ENCODE measurements at regions not wholly inside any gene's neighbourhood (a gene's known extent, or its start where the extent isn't known, plus 50 kb on each side); places are given as distances from the start of the nearest gene placed in this dataset.

GRCh38 chr6:1081551-1082284 is 230.2 kb upstream of the FOXQ1 start:
- no peak for DNase-seq

GRCh38 chr6:1080453-1081337 is 231.2 kb upstream of the FOXQ1 start:
- DNase-seq = no peak

GRCh38 chr6:1079525-1079924 is 232.4 kb upstream of the FOXQ1 start:
- DNase-seq = no peak

GRCh38 chr6:1077478-1078416 is 234.2 kb upstream of the FOXQ1 start:
- no peak for DNase-seq

- no peak for DNase-seq
Measured at GRCh38 chr6:1076531-1077459, 235.1 kb upstream of the FOXQ1 start.

- DNase-seq = no peak
Measured at GRCh38 chr6:1075880-1076279, 236.0 kb upstream of the FOXQ1 start.

- no peak for DNase-seq
Measured at GRCh38 chr6:1075444-1075843, 236.5 kb upstream of the FOXQ1 start.

- no peak for DNase-seq
Measured at GRCh38 chr6:1070085-1070521, 241.8 kb upstream of the FOXQ1 start.

GRCh38 chr6:1068905-1069304 is 243.0 kb upstream of the FOXQ1 start:
- no peak for DNase-seq

GRCh38 chr6:1068068-1068467 is 243.8 kb upstream of the FOXQ1 start:
- no peak for DNase-seq

- no peak for DNase-seq
Measured at GRCh38 chr6:1067346-1067745, 244.6 kb upstream of the FOXQ1 start.

- no peak for DNase-seq
Measured at GRCh38 chr6:1066449-1067090, 245.3 kb upstream of the FOXQ1 start.

GRCh38 chr6:1065986-1066385 is 245.9 kb upstream of the FOXQ1 start:
- no peak for DNase-seq

GRCh38 chr6:1063671-1064355 is 248.1 kb upstream of the FOXQ1 start:
- no peak for DNase-seq

- no peak for DNase-seq
Measured at GRCh38 chr6:1062786-1063545, 248.9 kb upstream of the FOXQ1 start.

- DNase-seq = no peak
Measured at GRCh38 chr6:1059596-1059995, 252.3 kb upstream of the FOXQ1 start.

GRCh38 chr6:1057490-1058135 is 254.3 kb upstream of the FOXQ1 start:
- no peak for DNase-seq

GRCh38 chr6:1055015-1055921 is 256.6 kb upstream of the FOXQ1 start:
- no peak for DNase-seq

All from activated CD8-positive, alpha-beta memory T cell treated with anti-CD3 and anti-CD28 coated beads for 24 hours (primary cell).